SK-N-SH (cell line): ENCODE measurements at regions not wholly inside any gene's neighbourhood (a gene's known extent, or its start where the extent isn't known, plus 50 kb on each side); places are given as distances from the start of the nearest gene placed in this dataset.

Experiments
- CTCF ChIA-PET: fragments of 300-600, 350-600 bp; formaldehyde crosslinking; extraction: SDS; loops from one replicate; lab custom pipeline; 2021; lab: Yijun Ruan, JAX
- POLR2A ChIA-PET: fragments of 350-600 bp; sonication (Branson Sonifier 250); formaldehyde crosslinking; extraction: SDS; loops from one replicate; lab custom pipeline; 2020; ENCODE audit warnings: antibody characterized with exemption, inconsistent platforms; lab: Yijun Ruan, JAX
- DNase-seq: peaks from one replicate; pipeline ENCODE4 v3.0.0; 2012
- H2AFZ ChIP-seq: fragments of 200-600 bp; sonication (generic); 2 replicates; pipeline ENCODE4 v1.8.1; 2016; ENCODE audit warnings: antibody characterized with exemption, mild to moderate bottlenecking, low read depth
- H3F3A ChIP-seq: fragments of 200-600 bp; sonication (generic); replicated peaks from 2 replicates; pipeline ENCODE3; 2016; ENCODE audit warnings: antibody characterized with exemption, mild to moderate bottlenecking; ENCODE audit not compliant: insufficient read depth
- H3K27ac ChIP-seq, 2 experiments: fragments of 200-500 bp in 1 of 2; fragments of 200-600 bp in 1 of 2; sonication (Bioruptor generic) in 1 of 2; sonication (generic), shearing (Covaris generic) in 1 of 2; 2 replicates each; pipeline versions ENCODE4 v1.5.1 to v1.6.1; 2014 to 2016; ENCODE audit warnings: low read depth in 2 of 2, inconsistent platforms in 1 of 2, low read length in 1 of 2, mild to moderate bottlenecking in 1 of 2, mixed read lengths in 1 of 2
- H3K27me3 ChIP-seq: fragments of 200-600 bp; sonication (generic), shearing (Covaris generic); 2 replicates; pipeline ENCODE4 v1.6.1; 2016; ENCODE audit warnings: mixed run types; ENCODE audit not compliant: insufficient read depth
- H3K36me3 ChIP-seq, 2 experiments: fragments of 200-500 bp in 1 of 2; fragments of 200-600 bp in 1 of 2; sonication (Bioruptor generic) in 1 of 2; sonication (generic) in 1 of 2; replicated peaks in 1 of 2; 2 replicates each; pipeline versions ENCODE3 to v1.5.1; 2014 to 2016; ENCODE audit warnings: low read length in 1 of 2, mild to moderate bottlenecking in 1 of 2; ENCODE audit not compliant: insufficient read depth in 2 of 2, control insufficient read depth in 1 of 2
- H3K4me1 ChIP-seq, 2 experiments: fragments of 200-500 bp in 1 of 2; fragments of 200-600 bp in 1 of 2; sonication (Bioruptor generic) in 1 of 2; sonication (generic), shearing (Covaris generic) in 1 of 2; 2 replicates each; pipeline versions ENCODE4 v1.5.1 to v1.6.1; 2014 to 2016; ENCODE audit warnings: low read depth in 1 of 2, low read length in 1 of 2, mixed run types in 1 of 2; ENCODE audit not compliant: insufficient read depth in 2 of 2, control insufficient read depth in 1 of 2
- H3K4me2 ChIP-seq: fragments of 200-600 bp; sonication (generic), shearing (Covaris generic); 2 replicates; pipeline ENCODE4 v1.6.1; 2017; ENCODE audit warnings: mixed run types
- H3K4me3 ChIP-seq, 2 experiments: fragments of 200-500 bp in 1 of 2; fragments of 200-600 bp in 1 of 2; sonication (Bioruptor generic) in 1 of 2; sonication (generic), shearing (Covaris generic) in 1 of 2; 2 replicates each; pipeline versions ENCODE4 v1.5.1 to v1.8.1; 2014 to 2016; ENCODE audit warnings: low read depth in 2 of 2, inconsistent platforms in 1 of 2, low read length in 1 of 2, mild to moderate bottlenecking in 1 of 2, mixed read lengths in 1 of 2, moderate library complexity in 1 of 2
- H3K79me2 ChIP-seq: fragments of 200-600 bp; sonication (generic); 2 replicates; pipeline ENCODE4 v1.8.1; 2017; ENCODE audit warnings: mild to moderate bottlenecking; ENCODE audit not compliant: insufficient read depth
- H3K9ac ChIP-seq: fragments of 200-600 bp; sonication (generic); 2 replicates; pipeline ENCODE4 v1.6.1; 2017; ENCODE audit warnings: mixed run types
- H3K9me2 ChIP-seq: fragments of 200-600 bp; sonication (generic); 2 replicates; pipeline ENCODE4 v1.6.1; 2017; ENCODE audit warnings: mixed run types
- H3K9me3 ChIP-seq: fragments of 200-600 bp; sonication (generic); 2 replicates; pipeline ENCODE4 v1.6.1; 2017; ENCODE audit warnings: mixed run types, mild to moderate bottlenecking, moderate library complexity
- H4K20me1 ChIP-seq: fragments of 200-600 bp; sonication (generic); 2 replicates; pipeline ENCODE4 v1.6.1; 2017; ENCODE audit warnings: mild to moderate bottlenecking, mixed run types; ENCODE audit not compliant: insufficient read depth
- ELF1 ChIP-seq: IDR thresholded peaks from 2 replicates; pipeline ENCODE4 v1.4.0; 2012
- EZH2phosphoT487 ChIP-seq: fragments of 200-600 bp; sonication (generic); IDR thresholded peaks from 2 replicates; pipeline ENCODE4 v1.6.1; 2017; ENCODE audit warnings: low read depth, mixed run types, mild to moderate bottlenecking, antibody characterized with exemption, moderate library complexity, borderline replicate concordance
- FOSL2 ChIP-seq: IDR thresholded peaks from 2 replicates; pipeline ENCODE4 v1.4.0; 2012; ENCODE audit warnings: low read depth, mild to moderate bottlenecking, moderate library complexity, borderline replicate concordance
- FOXJ3 ChIP-seq: sonication (generic); formaldehyde crosslinking; IDR thresholded peaks from 2 replicates; pipeline ENCODE4 v1.5.1; 2020; ENCODE audit warnings: mild to moderate bottlenecking, missing genetic modification reagents
- FOXM1 ChIP-seq: IDR thresholded peaks from 2 replicates; pipeline ENCODE4 v1.4.0; 2012; ENCODE audit warnings: low read depth, mild to moderate bottlenecking
- GATA2 ChIP-seq: sonication (generic); formaldehyde crosslinking; IDR thresholded peaks from 2 replicates; pipeline ENCODE4 v1.5.0; 2020; ENCODE audit warnings: mild to moderate bottlenecking, missing genetic modification reagents
- MEF2A ChIP-seq: IDR thresholded peaks from 2 replicates; pipeline ENCODE4 v1.4.0; 2012; ENCODE audit warnings: low read depth, borderline replicate concordance
- MXI1 ChIP-seq: IDR thresholded peaks from 2 replicates; pipeline ENCODE4 v1.6.1; 2012; ENCODE audit warnings: mild to moderate bottlenecking, low read depth, low read length, improper control_type of control experiment
- NFIC ChIP-seq: IDR thresholded peaks from 2 replicates; pipeline ENCODE4 v1.4.0; 2012; ENCODE audit warnings: borderline replicate concordance
- RAD21 ChIP-seq: IDR thresholded peaks from 2 replicates; pipeline ENCODE4 v1.6.1; 2012; ENCODE audit warnings: mild to moderate bottlenecking, low read length
- RCOR1 ChIP-seq: fragments of 150-350 bp; IDR thresholded peaks from 2 replicates; pipeline ENCODE4 v1.6.1; 2017; ENCODE audit warnings: antibody characterized with exemption, low read length
- RFX5 ChIP-seq: IDR thresholded peaks from 2 replicates; pipeline ENCODE4 v1.6.1; 2012; ENCODE audit warnings: mild to moderate bottlenecking, improper control_type of control experiment, low read length
- RXRA ChIP-seq: IDR thresholded peaks from 2 replicates; pipeline ENCODE4 v1.4.0; 2012; ENCODE audit warnings: low read depth, mild to moderate bottlenecking, borderline replicate concordance
- SIN3A ChIP-seq: IDR thresholded peaks from 2 replicates; pipeline ENCODE4 v1.6.1; 2012; ENCODE audit warnings: low read depth, mild to moderate bottlenecking, low read length, moderate library complexity, borderline replicate concordance
- TAF1 ChIP-seq: IDR thresholded peaks from 2 replicates; pipeline ENCODE4 v1.6.1; 2012; ENCODE audit warnings: low read depth, mild to moderate bottlenecking, low read length, moderate library complexity, borderline replicate concordance
- TCF12 ChIP-seq: IDR thresholded peaks from 2 replicates; pipeline ENCODE4 v1.4.0; 2012
- TEAD4 ChIP-seq: IDR thresholded peaks from 2 replicates; pipeline ENCODE4 v1.4.0; 2012; ENCODE audit warnings: mild to moderate bottlenecking, borderline replicate concordance; ENCODE audit not compliant: insufficient read depth
- WGBS: methylation state at CpG from one replicate; pipeline ENCODE4 v1.1.6; 2017; ENCODE audit warnings: low lambda C conversion rate; 5-methylcytosine and 5-hydroxymethylcytosine counted together
- TF ChIP-seq, protein P1 (sequence below): IDR thresholded peaks from 2 replicates; pipeline ENCODE4 v1.6.1; 2012; ENCODE audit warnings: mild to moderate bottlenecking, low read depth, low read length, moderate library complexity
- TF ChIP-seq, protein P2 (sequence below): IDR thresholded peaks from 2 replicates; pipeline ENCODE4; 2012
- TF ChIP-seq, protein P3 (sequence below): IDR thresholded peaks from 2 replicates; pipeline ENCODE4 v1.4.0; 2012; ENCODE audit warnings: low read depth, borderline replicate concordance
- TF ChIP-seq, protein P4 (sequence below): IDR thresholded peaks from 2 replicates; pipeline ENCODE4 v1.4.0; 2012; ENCODE audit warnings: low read depth
- TF ChIP-seq, protein P5 (sequence below): fragments of 150-350 bp; IDR thresholded peaks from 2 replicates; pipeline ENCODE4 v1.6.1; 2016; ENCODE audit warnings: mild to moderate bottlenecking, low read depth, low read length

DNA sequence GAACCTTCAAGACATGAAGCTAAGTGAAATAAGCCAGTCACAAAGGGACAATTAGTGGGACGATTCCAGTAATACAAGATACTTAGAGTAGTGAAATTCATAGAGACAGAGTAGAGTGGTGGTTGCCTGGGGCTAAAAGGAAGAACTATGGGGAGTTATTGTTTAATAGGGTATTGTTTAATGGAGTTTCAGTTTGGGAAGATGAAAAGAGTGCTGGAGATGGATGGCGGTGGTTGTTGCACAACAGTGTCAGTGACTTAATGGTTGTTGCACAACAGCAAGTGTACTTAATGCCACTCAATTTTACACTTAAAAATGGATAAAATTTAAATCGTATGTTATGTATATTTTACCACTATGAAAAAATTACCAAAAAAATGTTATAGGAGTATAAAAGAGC, 209.7 kb upstream of the TENT5A start (continued):
- TF ChIP-seq, protein P1, sequence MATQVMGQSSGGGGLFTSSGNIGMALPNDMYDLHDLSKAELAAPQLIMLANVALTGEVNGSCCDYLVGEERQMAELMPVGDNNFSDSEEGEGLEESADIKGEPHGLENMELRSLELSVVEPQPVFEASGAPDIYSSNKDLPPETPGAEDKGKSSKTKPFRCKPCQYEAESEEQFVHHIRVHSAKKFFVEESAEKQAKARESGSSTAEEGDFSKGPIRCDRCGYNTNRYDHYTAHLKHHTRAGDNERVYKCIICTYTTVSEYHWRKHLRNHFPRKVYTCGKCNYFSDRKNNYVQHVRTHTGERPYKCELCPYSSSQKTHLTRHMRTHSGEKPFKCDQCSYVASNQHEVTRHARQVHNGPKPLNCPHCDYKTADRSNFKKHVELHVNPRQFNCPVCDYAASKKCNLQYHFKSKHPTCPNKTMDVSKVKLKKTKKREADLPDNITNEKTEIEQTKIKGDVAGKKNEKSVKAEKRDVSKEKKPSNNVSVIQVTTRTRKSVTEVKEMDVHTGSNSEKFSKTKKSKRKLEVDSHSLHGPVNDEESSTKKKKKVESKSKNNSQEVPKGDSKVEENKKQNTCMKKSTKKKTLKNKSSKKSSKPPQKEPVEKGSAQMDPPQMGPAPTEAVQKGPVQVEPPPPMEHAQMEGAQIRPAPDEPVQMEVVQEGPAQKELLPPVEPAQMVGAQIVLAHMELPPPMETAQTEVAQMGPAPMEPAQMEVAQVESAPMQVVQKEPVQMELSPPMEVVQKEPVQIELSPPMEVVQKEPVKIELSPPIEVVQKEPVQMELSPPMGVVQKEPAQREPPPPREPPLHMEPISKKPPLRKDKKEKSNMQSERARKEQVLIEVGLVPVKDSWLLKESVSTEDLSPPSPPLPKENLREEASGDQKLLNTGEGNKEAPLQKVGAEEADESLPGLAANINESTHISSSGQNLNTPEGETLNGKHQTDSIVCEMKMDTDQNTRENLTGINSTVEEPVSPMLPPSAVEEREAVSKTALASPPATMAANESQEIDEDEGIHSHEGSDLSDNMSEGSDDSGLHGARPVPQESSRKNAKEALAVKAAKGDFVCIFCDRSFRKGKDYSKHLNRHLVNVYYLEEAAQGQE: no peak
- TF ChIP-seq NFIC: no peak
- TF ChIP-seq EZH2phosphoT487: no peak

DNA sequence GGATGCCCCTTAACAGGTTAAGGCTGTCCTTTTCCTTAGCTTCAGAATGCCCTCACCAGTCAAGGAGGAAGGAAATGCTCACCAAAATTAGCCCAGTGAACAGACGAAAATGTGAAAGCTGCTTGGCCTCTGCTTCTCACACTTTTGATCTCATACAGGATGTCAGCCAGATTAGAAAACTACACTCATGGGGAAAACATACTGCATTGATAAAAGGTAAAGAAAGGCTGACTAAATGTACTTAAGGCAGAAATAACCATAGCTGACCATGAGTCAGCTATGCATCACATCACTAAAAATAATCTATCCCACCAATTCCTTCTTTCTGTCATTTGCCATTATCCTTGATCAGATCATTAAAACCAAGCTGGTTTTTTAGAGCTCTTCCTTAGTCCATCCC, 198.4 kb upstream of the TENT5A start:
- no peaks in the 10 kb centered on the region for H4K20me1 ChIP-seq
- WGBS: 0% methylated on average over 1 of the region's 1 CpG
- H3K9me3 ChIP-seq: no peaks in the 10 kb centered on the region
- CTCF ChIA-PET: no interaction called here
- peak overlapping the region; percentile 4; the same call in 1 of the 2 replicates for H2AFZ ChIP-seq
- POLR2A ChIA-PET: no interaction called here
- no peaks in the 10 kb centered on the region for H3K27me3 ChIP-seq
- peaks cover 17% of the 10 kb centered on the region for H3F3A ChIP-seq
- 0 out of 4 replicates have a peak, but pooled peaks cover 0 to 6% of the 10 kb centered on the region in 2 experiments for H3K4me1 ChIP-seq
- H3K36me3 ChIP-seq: no peaks in the 10 kb centered on the region
- DNase-seq: no peak
- H3K4me3 ChIP-seq: no peak overlapping the region
- no peaks in the 10 kb centered on the region for H3K79me2 ChIP-seq
- peak overlapping the region in 1 of 2 experiments; percentile 83; a peak in 2 of 4 replicates for H3K27ac ChIP-seq
- peak overlapping the region; percentile 2; the same call in 1 of the 2 replicates for H3K4me2 ChIP-seq
- no peak overlapping the region for H3K9ac ChIP-seq
- H3K9me2 ChIP-seq: no peaks in the 10 kb centered on the region
- TF ChIP-seq TCF12 (peak; percentile 84), ELF1 (no peak), FOXM1 (no peak), RAD21 (no peak), FOXJ3 (CRISPR knock-in tag) (no peak), SIN3A (no peak), RCOR1 (no peak), NFIC (no peak), MXI1 (no peak), RFX5 (no peak), MEF2A (peak; percentile 96), FOSL2 (peak; percentile 87), RXRA (no peak), EZH2phosphoT487 (no peak), GATA2 (no peak), TAF1 (no peak), TEAD4 (peak; percentile 24; the same call in 1 of the 2 replicates)
- TF ChIP-seq, protein P2, sequence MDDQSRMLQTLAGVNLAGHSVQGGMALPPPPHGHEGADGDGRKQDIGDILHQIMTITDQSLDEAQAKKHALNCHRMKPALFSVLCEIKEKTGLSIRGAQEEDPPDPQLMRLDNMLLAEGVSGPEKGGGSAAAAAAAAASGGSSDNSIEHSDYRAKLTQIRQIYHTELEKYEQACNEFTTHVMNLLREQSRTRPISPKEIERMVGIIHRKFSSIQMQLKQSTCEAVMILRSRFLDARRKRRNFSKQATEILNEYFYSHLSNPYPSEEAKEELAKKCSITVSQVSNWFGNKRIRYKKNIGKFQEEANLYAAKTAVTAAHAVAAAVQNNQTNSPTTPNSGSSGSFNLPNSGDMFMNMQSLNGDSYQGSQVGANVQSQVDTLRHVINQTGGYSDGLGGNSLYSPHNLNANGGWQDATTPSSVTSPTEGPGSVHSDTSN: peak; percentile 89
- TF ChIP-seq, protein P3, sequence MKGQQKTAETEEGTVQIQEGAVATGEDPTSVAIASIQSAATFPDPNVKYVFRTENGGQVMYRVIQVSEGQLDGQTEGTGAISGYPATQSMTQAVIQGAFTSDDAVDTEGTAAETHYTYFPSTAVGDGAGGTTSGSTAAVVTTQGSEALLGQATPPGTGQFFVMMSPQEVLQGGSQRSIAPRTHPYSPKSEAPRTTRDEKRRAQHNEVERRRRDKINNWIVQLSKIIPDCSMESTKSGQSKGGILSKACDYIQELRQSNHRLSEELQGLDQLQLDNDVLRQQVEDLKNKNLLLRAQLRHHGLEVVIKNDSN: no peak
- TF ChIP-seq, protein P4, sequence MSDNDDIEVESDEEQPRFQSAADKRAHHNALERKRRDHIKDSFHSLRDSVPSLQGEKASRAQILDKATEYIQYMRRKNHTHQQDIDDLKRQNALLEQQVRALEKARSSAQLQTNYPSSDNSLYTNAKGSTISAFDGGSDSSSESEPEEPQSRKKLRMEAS: no peak
- TF ChIP-seq, protein P5, sequence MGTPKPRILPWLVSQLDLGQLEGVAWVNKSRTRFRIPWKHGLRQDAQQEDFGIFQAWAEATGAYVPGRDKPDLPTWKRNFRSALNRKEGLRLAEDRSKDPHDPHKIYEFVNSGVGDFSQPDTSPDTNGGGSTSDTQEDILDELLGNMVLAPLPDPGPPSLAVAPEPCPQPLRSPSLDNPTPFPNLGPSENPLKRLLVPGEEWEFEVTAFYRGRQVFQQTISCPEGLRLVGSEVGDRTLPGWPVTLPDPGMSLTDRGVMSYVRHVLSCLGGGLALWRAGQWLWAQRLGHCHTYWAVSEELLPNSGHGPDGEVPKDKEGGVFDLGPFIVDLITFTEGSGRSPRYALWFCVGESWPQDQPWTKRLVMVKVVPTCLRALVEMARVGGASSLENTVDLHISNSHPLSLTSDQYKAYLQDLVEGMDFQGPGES: no peak
